HEK293 (cell line): ENCODE measurements at regions not wholly inside any gene's neighbourhood (a gene's known extent, or its start where the extent isn't known, plus 50 kb on each side); places are given as distances from the start of the nearest gene placed in this dataset.

Experiments
- CTCF ChIA-PET: fragments of 350-600 bp; formaldehyde crosslinking; extraction: SDS; loops from one replicate; lab custom pipeline; 2021; ENCODE audit warnings: antibody characterized with exemption; lab: Yijun Ruan, JAX
- POLR2A ChIA-PET: fragments of 300-600 bp; formaldehyde crosslinking; extraction: SDS; loops from one replicate; lab custom pipeline; 2020; ENCODE audit warnings: antibody characterized with exemption, inconsistent platforms; lab: Yijun Ruan, JAX
- H3K27ac ChIP-seq: fragments of 200-500 bp; sonication (Bioruptor generic); 2 replicates; pipeline ENCODE4 v1.5.1; 2014; ENCODE audit warnings: low read depth, low read length, control low read depth, inconsistent platforms; ENCODE audit errors: extremely low read depth
- H3K36me3 ChIP-seq, 2 experiments: fragments of 200-500 bp in 1 of 2; sonication (Bioruptor generic) in 1 of 2; 1 replicate in 1 of 2; 2 replicates in 1 of 2; pipeline ENCODE4 v1.5.1; 2014 to 2017; ENCODE audit warnings: inconsistent platforms in 2 of 2, low read length in 2 of 2; ENCODE audit not compliant: control insufficient read depth in 2 of 2, insufficient read depth in 1 of 2
- H3K4me1 ChIP-seq: fragments of 200-500 bp; sonication (Bioruptor generic); 2 replicates; pipeline ENCODE4 v1.5.1; 2014; ENCODE audit warnings: mild to moderate bottlenecking, low read length, inconsistent platforms; ENCODE audit not compliant: control insufficient read depth, insufficient read depth
- H3K4me3 ChIP-seq: 2 replicates; pipeline ENCODE4 v1.5.1; 2011; ENCODE audit warnings: low read depth, mild to moderate bottlenecking, control low read depth, low read length, moderate library complexity
- H3K9me3 ChIP-seq: fragments of 200-500 bp; sonication (Bioruptor generic); 2 replicates; pipeline ENCODE4 v1.5.1; 2014; ENCODE audit warnings: low read depth, low read length, inconsistent platforms; ENCODE audit not compliant: control insufficient read depth, insufficient read depth
- BCL11B ChIP-seq: fragments of 450-650 bp; formaldehyde crosslinking; IDR thresholded peaks from 2 replicates; pipeline ENCODE4 v1.5.1; 2016; ENCODE audit warnings: low read depth, missing biosample characterization, missing genetic modification characterization
- GLIS1 ChIP-seq: fragments of 450-650 bp; formaldehyde crosslinking; IDR thresholded peaks from 2 replicates; pipeline ENCODE4 v1.5.1; 2016; ENCODE audit warnings: missing biosample characterization, missing genetic modification characterization
- HOXC10 ChIP-seq: sonication (generic); formaldehyde crosslinking; IDR thresholded peaks from 2 replicates; pipeline ENCODE4 v1.8.1; 2023; ENCODE audit warnings: mild to moderate bottlenecking, missing genetic modification reagents
- KLF16 ChIP-seq: fragments of 450-650 bp; formaldehyde crosslinking; IDR thresholded peaks from 2 replicates; pipeline ENCODE4 v1.5.1; 2017; ENCODE audit warnings: missing biosample characterization, missing genetic modification characterization
- WT1 ChIP-seq: fragments of 450-650 bp; formaldehyde crosslinking; IDR thresholded peaks from 2 replicates; pipeline ENCODE4 v1.5.1; 2016; ENCODE audit warnings: missing biosample characterization, missing genetic modification characterization
- YY2 ChIP-seq: fragments of 450-650 bp; formaldehyde crosslinking; IDR thresholded peaks from 2 replicates; pipeline ENCODE4 v1.5.1; 2016; ENCODE audit warnings: missing biosample characterization, missing genetic modification characterization
- ZBTB11 ChIP-seq: fragments of 450-650 bp; formaldehyde crosslinking; conservative IDR thresholded peaks from 2 replicates; pipeline ENCODE4 v1.5.1; 2016; ENCODE audit warnings: low read depth, missing biosample characterization, missing genetic modification characterization
- ZFP41 ChIP-seq: fragments of 450-650 bp; formaldehyde crosslinking; IDR thresholded peaks from 2 replicates; pipeline ENCODE4 v1.5.1; 2016; ENCODE audit warnings: missing biosample characterization, missing genetic modification characterization, borderline replicate concordance
- ZNF10 ChIP-seq: fragments of 450-650 bp; formaldehyde crosslinking; IDR thresholded peaks from 2 replicates; pipeline ENCODE4 v1.5.1; 2017; ENCODE audit warnings: missing biosample characterization, missing genetic modification characterization
- ZNF133 ChIP-seq: fragments of 450-650 bp; formaldehyde crosslinking; IDR thresholded peaks from 2 replicates; pipeline ENCODE4 v1.5.1; 2016; ENCODE audit warnings: missing biosample characterization, missing genetic modification characterization
- ZNF138 ChIP-seq: fragments of 450-650 bp; formaldehyde crosslinking; IDR thresholded peaks from 2 replicates; pipeline ENCODE4 v1.5.1; 2016; ENCODE audit warnings: missing biosample characterization, missing genetic modification characterization, borderline replicate concordance
- ZNF174 ChIP-seq: fragments of 450-650 bp; formaldehyde crosslinking; IDR thresholded peaks from 2 replicates; pipeline ENCODE4 v1.5.0; 2017; ENCODE audit warnings: missing biosample characterization, mild to moderate bottlenecking, missing genetic modification characterization
- ZNF223 ChIP-seq: fragments of 450-650 bp; formaldehyde crosslinking; IDR thresholded peaks from 2 replicates; pipeline ENCODE4 v1.5.1; 2016; ENCODE audit warnings: missing biosample characterization, missing genetic modification characterization
- ZNF274 ChIP-seq, 2 experiments: fragments of 200-500 bp in 1 of 2; fragments of 450-650 bp in 1 of 2; sonication (Bioruptor generic) in 1 of 2; formaldehyde crosslinking in 1 of 2; IDR thresholded peaks; 2 replicates each; pipeline versions ENCODE4 v1.5.1 to v1.6.1; 2014 to 2016; ENCODE audit warnings: borderline replicate concordance in 1 of 2, inconsistent platforms in 1 of 2, low read length in 1 of 2, missing biosample characterization in 1 of 2, missing genetic modification characterization in 1 of 2
- ZNF404 ChIP-seq: fragments of 450-650 bp; formaldehyde crosslinking; IDR thresholded peaks from 2 replicates; pipeline ENCODE4 v1.5.1; 2017; ENCODE audit warnings: missing biosample characterization, missing genetic modification characterization
- ZNF48 ChIP-seq: fragments of 450-650 bp; formaldehyde crosslinking; IDR thresholded peaks from 2 replicates; pipeline ENCODE4 v1.5.1; 2016; ENCODE audit warnings: missing biosample characterization, missing genetic modification characterization
- ZNF488 ChIP-seq: fragments of 450-650 bp; formaldehyde crosslinking; IDR thresholded peaks from 2 replicates; pipeline ENCODE4 v1.5.1; 2016; ENCODE audit warnings: missing biosample characterization, missing genetic modification characterization
- ZNF529 ChIP-seq: fragments of 450-650 bp; formaldehyde crosslinking; IDR thresholded peaks from 2 replicates; pipeline ENCODE4 v1.5.1; 2017; ENCODE audit warnings: missing genetic modification characterization, missing biosample characterization; ENCODE audit not compliant: insufficient replicate concordance
- ZNF530 ChIP-seq: fragments of 450-650 bp; formaldehyde crosslinking; IDR thresholded peaks from 2 replicates; pipeline ENCODE4 v1.5.1; 2016; ENCODE audit warnings: low read depth, missing biosample characterization, missing genetic modification characterization
- ZNF549 ChIP-seq: fragments of 450-650 bp; IDR thresholded peaks from 2 replicates; pipeline ENCODE4 v1.5.1; 2018; ENCODE audit warnings: missing biosample characterization, missing genetic modification characterization, mild to moderate bottlenecking, inconsistent platforms, moderate library complexity
- ZNF596 ChIP-seq: fragments of 450-650 bp; IDR thresholded peaks from 2 replicates; pipeline ENCODE4 v1.5.0; 2018; ENCODE audit warnings: missing biosample characterization, mild to moderate bottlenecking, missing genetic modification characterization, moderate library complexity
- ZNF623 ChIP-seq: fragments of 450-650 bp; formaldehyde crosslinking; IDR thresholded peaks from 2 replicates; pipeline ENCODE4 v1.5.1; 2016; ENCODE audit warnings: missing biosample characterization, missing genetic modification characterization
- ZNF654 ChIP-seq: fragments of 450-650 bp; formaldehyde crosslinking; IDR thresholded peaks from 2 replicates; pipeline ENCODE4 v1.5.1; 2016; ENCODE audit warnings: low read depth, missing biosample characterization, missing genetic modification characterization
- ZNF843 ChIP-seq: fragments of 450-650 bp; formaldehyde crosslinking; IDR thresholded peaks from 2 replicates; pipeline ENCODE4 v1.5.1; 2016; ENCODE audit warnings: missing biosample characterization, missing genetic modification characterization
- TF ChIP-seq, protein P1 (sequence below): fragments of 450-650 bp; formaldehyde crosslinking; IDR thresholded peaks from 2 replicates; pipeline ENCODE4 v1.5.1; 2016; ENCODE audit warnings: missing biosample characterization, missing genetic modification characterization, low read depth
- TF ChIP-seq, protein P2 (sequence below): fragments of 450-650 bp; formaldehyde crosslinking; optimal IDR thresholded peaks from 2 replicates; pipeline ENCODE3; 2016; ENCODE audit warnings: missing biosample characterization, mild to moderate bottlenecking, missing genetic modification characterization
- TF ChIP-seq, protein P3 (sequence below): fragments of 450-650 bp; formaldehyde crosslinking; IDR thresholded peaks from 2 replicates; pipeline ENCODE4 v1.5.1; 2016; ENCODE audit warnings: missing biosample characterization, missing genetic modification characterization

- TF ChIP-seq, protein P1, sequence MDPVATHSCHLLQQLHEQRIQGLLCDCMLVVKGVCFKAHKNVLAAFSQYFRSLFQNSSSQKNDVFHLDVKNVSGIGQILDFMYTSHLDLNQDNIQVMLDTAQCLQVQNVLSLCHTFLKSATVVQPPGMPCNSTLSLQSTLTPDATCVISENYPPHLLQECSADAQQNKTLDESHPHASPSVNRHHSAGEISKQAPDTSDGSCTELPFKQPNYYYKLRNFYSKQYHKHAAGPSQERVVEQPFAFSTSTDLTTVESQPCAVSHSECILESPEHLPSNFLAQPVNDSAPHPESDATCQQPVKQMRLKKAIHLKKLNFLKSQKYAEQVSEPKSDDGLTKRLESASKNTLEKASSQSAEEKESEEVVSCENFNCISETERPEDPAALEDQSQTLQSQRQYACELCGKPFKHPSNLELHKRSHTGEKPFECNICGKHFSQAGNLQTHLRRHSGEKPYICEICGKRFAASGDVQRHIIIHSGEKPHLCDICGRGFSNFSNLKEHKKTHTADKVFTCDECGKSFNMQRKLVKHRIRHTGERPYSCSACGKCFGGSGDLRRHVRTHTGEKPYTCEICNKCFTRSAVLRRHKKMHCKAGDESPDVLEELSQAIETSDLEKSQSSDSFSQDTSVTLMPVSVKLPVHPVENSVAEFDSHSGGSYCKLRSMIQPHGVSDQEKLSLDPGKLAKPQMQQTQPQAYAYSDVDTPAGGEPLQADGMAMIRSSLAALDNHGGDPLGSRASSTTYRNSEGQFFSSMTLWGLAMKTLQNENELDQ (tag by site-specific recombination), result no peak
- TF ChIP-seq ZNF488 (tag by site-specific recombination) (no peak), ZNF174 (tag by site-specific recombination) (no peak), ZNF529 (no peak), HOXC10 (CRISPR knock-in tag) (no peak)
These were observed 856.5 kb upstream of the MAP3K7 start (continued) for GRCh38 chr6:91443405-91443804.

GRCh38 chr6:91442342-91442741 lies 855.5 kb upstream of the MAP3K7 start:
- CTCF ChIA-PET, result no interaction called here
- POLR2A ChIA-PET, result no interaction called here
- Histone ChIP-seq H3K4me1 (no peaks in the 10 kb centered on the region), H3K9me3 (no peaks in the 10 kb centered on the region)
- TF ChIP-seq ZNF10 (no peak), WT1 (tag by site-specific recombination) (no peak), GLIS1 (tag by site-specific recombination) (no peak), ZNF48 (tag by site-specific recombination) (no peak), KLF16 (tag by site-specific recombination) (no peak), ZNF133 (no peak), ZNF596 (tag by site-specific recombination) (no peak), BCL11B (tag by site-specific recombination) (no peak), ZNF549 (tag by site-specific recombination) (no peak), ZNF274 (IDR thresholded peaks at IDR 0.05; ENCODE audit: low read length) (no peak), ZNF274 (tag by site-specific recombination; IDR thresholded peaks at IDR 0.05; ENCODE audit: borderline replicate concordance) (no peak), ZNF404 (no peak)
- TF ChIP-seq, protein P2, sequence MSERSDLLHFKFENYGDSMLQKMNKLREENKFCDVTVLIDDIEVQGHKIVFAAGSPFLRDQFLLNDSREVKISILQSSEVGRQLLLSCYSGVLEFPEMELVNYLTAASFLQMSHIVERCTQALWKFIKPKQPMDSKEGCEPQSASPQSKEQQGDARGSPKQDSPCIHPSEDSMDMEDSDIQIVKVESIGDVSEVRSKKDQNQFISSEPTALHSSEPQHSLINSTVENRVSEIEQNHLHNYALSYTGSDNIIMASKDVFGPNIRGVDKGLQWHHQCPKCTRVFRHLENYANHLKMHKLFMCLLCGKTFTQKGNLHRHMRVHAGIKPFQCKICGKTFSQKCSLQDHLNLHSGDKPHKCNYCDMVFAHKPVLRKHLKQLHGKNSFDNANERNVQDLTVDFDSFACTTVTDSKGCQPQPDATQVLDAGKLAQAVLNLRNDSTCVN (tag by site-specific recombination), result no peak
- TF ChIP-seq, protein P3, sequence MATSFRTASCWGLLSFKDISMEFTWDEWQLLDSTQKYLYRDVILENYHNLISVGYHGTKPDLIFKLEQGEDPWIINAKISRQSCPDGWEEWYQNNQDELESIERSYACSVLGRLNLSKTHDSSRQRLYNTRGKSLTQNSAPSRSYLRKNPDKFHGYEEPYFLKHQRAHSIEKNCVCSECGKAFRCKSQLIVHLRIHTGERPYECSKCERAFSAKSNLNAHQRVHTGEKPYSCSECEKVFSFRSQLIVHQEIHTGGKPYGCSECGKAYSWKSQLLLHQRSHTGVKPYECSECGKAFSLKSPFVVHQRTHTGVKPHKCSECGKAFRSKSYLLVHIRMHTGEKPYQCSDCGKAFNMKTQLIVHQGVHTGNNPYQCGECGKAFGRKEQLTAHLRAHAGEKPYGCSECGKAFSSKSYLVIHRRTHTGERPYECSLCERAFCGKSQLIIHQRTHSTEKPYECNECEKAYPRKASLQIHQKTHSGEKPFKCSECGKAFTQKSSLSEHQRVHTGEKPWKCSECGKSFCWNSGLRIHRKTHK, result no peak
- TF ChIP-seq, all 188 proteins: peak for 0
- no peaks in the 10 kb centered on the region for H3K36me3 ChIP-seq
- no peak overlapping the region for H3K27ac ChIP-seq
- no peak overlapping the region for H3K4me3 ChIP-seq

GRCh38 chr6:91438570-91438969 lies 851.7 kb upstream of the MAP3K7 start:
- H3K9me3 ChIP-seq, result no peaks in the 10 kb centered on the region
- CTCF ChIA-PET, result no interaction called here
- no peaks in the 10 kb centered on the region for H3K4me1 ChIP-seq
- POLR2A ChIA-PET, result no interaction called here
- no peak overlapping the region for H3K27ac ChIP-seq
- H3K4me3 ChIP-seq, result no peak overlapping the region
- H3K36me3 ChIP-seq, result no peaks in the 10 kb centered on the region
- no peak for TF ChIP-seq ZNF623
- no peak for TF ChIP-seq ZNF843 (tag by site-specific recombination)
- no peak for TF ChIP-seq ZNF138 (tag by site-specific recombination)
- no peak for TF ChIP-seq ZBTB11 (tag by site-specific recombination)
- TF ChIP-seq ZNF530 (tag by site-specific recombination), result no peak
- TF ChIP-seq ZFP41 (tag by site-specific recombination), result no peak
- TF ChIP-seq ZNF223, result no peak
- TF ChIP-seq YY2 (tag by site-specific recombination), result no peak
- no peak for TF ChIP-seq ZNF654 (tag by site-specific recombination)
- TF ChIP-seq ZNF404, result no peak
